ENCODE measurements at regions not wholly inside any gene's neighbourhood (a gene's known extent, or its start where the extent isn't known, plus 50 kb on each side); places are given as distances from the start of the nearest gene placed in this dataset.

GRCh38 chr9:126221480-126221879, 105.1 kb upstream of the MVB12B start:
- Histone ChIP-seq H3K36me3 (ENCODE audit: control insufficient read depth, insufficient read depth, low read length) (no peaks in the 10 kb centered on the region), H3K9ac (ENCODE audit: low read depth, low read length) (no peak overlapping the region), H3K4me3 (ENCODE audit: low read depth, low read length) (no peak overlapping the region), H3K9me3 (ENCODE audit: control insufficient read depth, insufficient read depth, low read length) (no peaks in the 10 kb centered on the region), H3K4me1 (ENCODE audit: control insufficient read depth, insufficient read depth, low read length) (peaks cover 6% of the 10 kb centered on the region), H3K27me3 (ENCODE audit: control insufficient read depth, insufficient read depth, low read length) (no peaks in the 10 kb centered on the region)

DNA sequence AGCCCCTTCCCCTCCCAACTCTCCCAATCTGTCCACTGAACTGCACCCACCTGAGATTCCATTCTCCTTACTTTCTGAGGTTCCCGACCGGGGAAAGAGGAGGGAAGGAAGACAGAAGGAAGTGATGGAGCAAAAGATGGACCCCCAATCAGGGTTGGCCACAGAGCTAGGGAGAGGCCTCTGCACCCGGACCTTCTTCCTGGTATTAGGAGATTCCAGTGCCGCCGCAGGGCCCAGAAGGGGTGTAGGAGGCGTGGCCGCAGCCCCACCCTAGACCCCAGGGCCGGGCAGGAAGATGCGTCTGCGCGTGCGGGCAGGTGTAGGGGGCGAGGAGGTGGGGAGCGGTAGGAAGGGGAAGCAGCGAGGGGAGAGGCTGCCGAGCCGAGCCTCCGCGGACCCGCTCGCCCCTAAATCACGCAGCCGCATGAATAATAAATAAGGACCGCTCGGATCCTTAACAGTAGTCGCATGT, 104.2 kb upstream of the MVB12B start:
- Histone ChIP-seq H3K9ac (ENCODE audit: low read depth, low read length) (no peak overlapping the region), H3K4me3 (ENCODE audit: low read depth, low read length) (peak overlapping the region; percentile 13), H3K27me3 (ENCODE audit: control insufficient read depth, insufficient read depth, low read length) (no peaks in the 10 kb centered on the region), H3K36me3 (ENCODE audit: control insufficient read depth, insufficient read depth, low read length) (no peaks in the 10 kb centered on the region), H3K9me3 (ENCODE audit: control insufficient read depth, insufficient read depth, low read length) (no peaks in the 10 kb centered on the region), H3K4me1 (ENCODE audit: control insufficient read depth, insufficient read depth, low read length) (peaks cover 2% of the 10 kb centered on the region)

DNA sequence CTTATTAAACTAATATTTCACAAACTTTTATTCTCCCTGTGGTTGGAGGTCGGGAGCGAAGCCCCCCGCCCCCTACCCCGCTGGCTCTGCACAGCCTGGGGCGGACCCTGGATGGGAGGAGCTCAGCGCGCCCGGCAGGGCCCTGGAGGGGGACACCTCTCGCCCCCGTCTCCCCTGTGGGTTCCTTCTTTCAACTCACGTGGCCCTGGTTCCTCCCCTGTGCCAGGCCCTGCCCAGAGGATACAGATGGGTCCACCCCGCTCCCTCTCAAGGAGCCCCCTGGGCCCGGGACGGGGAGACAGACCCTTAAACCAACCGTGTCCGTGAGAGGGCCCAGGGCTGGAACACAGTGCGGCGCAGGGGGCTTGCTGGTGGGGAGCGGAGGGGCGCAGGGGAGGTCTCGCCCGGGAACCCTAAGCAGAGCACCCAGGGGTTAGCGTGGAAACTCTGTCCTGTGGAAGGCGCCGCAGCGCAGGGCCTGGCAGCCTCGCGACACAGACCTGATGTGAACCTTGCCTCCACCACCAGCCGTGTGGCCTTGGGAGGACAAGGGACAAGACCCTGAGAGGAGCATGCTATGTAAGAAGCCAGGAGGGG, 103.7 kb upstream of the MVB12B start:
- no peaks in the 10 kb centered on the region for H3K36me3 ChIP-seq (ENCODE audit: control insufficient read depth, insufficient read depth, low read length)
- peak overlapping the region; percentile 13 for H3K4me3 ChIP-seq (ENCODE audit: low read depth, low read length)
- H3K4me1 ChIP-seq (ENCODE audit: control insufficient read depth, insufficient read depth, low read length) = no peaks in the 10 kb centered on the region
- no peak overlapping the region for H3K9ac ChIP-seq (ENCODE audit: low read depth, low read length)
- H3K9me3 ChIP-seq (ENCODE audit: control insufficient read depth, insufficient read depth, low read length) = no peaks in the 10 kb centered on the region
- H3K27me3 ChIP-seq (ENCODE audit: control insufficient read depth, insufficient read depth, low read length) = no peaks in the 10 kb centered on the region

GRCh38 chr9:126223798-126224531, 102.7 kb upstream of the MVB12B start:
- no peak overlapping the region for H3K4me3 ChIP-seq (ENCODE audit: low read depth, low read length)

DNA sequence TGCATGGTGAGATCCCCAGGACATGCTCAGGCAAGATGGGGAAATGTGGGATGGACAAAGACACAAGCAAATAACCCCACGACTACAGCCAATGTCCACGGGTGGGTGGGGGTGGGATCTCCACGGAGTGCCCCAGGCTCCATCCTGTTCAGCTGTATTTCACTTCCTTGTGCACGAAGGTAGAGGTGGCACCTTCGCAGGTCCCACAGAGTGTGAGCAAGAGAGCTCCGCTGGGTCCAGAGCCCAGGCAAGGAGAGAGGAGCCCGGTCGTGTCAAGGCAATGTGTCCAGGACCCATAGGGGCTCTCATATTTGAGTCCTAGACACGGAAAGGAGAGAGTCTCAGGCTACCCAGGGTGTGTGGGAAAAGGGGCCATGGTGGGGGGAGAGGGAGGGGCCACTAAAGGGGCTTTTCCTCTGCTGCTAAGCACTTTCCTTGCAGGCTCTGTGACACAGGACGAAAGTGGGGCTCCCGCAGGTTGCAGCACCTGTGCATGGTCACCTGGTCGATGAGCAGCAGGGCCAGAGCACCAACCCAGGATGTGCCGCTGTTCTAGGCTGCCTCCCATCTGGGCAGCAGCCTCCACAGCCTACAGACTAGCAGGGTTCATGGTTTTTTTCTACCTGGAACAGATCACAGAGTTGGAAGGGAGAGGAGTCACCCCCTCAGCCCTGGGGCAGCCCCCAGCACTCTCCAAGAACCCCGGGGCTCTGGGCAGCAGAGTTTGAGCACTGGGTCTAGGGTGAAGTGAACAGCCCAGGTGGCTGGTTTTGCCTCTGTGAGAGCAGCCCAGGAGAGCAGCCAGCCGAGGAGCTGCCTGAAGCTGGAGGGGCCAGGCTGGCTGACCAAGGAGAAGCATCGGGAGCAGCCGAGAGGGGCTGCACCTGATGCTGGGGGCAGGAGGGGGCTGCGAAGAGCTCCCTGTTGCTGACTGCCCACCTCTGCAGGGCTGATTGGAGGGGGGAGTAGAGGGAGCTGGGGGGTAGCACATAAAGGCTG, 100.7 kb upstream of the MVB12B start:
- Histone ChIP-seq H3K9me3 (ENCODE audit: control insufficient read depth, insufficient read depth, low read length) (no peaks in the 10 kb centered on the region), H3K4me1 (ENCODE audit: control insufficient read depth, insufficient read depth, low read length) (no peaks in the 10 kb centered on the region), H3K9ac (ENCODE audit: low read depth, low read length) (no peak overlapping the region), H3K4me3 (ENCODE audit: low read depth, low read length) (no peak overlapping the region), H3K36me3 (ENCODE audit: control insufficient read depth, insufficient read depth, low read length) (no peaks in the 10 kb centered on the region), H3K27me3 (ENCODE audit: control insufficient read depth, insufficient read depth, low read length) (peaks cover 3% of the 10 kb centered on the region)

More at GRCh38 chr9:126223798-126224531, 102.7 kb upstream of the MVB12B start:
- no peaks in the 10 kb centered on the region for H3K9me3 ChIP-seq (ENCODE audit: control insufficient read depth, insufficient read depth, low read length)
- no peak overlapping the region for H3K9ac ChIP-seq (ENCODE audit: low read depth, low read length)
- no peaks in the 10 kb centered on the region for H3K4me1 ChIP-seq (ENCODE audit: control insufficient read depth, insufficient read depth, low read length)
- H3K36me3 ChIP-seq (ENCODE audit: control insufficient read depth, insufficient read depth, low read length) = no peaks in the 10 kb centered on the region
- H3K27me3 ChIP-seq (ENCODE audit: control insufficient read depth, insufficient read depth, low read length) = peaks cover 3% of the 10 kb centered on the region

DNA sequence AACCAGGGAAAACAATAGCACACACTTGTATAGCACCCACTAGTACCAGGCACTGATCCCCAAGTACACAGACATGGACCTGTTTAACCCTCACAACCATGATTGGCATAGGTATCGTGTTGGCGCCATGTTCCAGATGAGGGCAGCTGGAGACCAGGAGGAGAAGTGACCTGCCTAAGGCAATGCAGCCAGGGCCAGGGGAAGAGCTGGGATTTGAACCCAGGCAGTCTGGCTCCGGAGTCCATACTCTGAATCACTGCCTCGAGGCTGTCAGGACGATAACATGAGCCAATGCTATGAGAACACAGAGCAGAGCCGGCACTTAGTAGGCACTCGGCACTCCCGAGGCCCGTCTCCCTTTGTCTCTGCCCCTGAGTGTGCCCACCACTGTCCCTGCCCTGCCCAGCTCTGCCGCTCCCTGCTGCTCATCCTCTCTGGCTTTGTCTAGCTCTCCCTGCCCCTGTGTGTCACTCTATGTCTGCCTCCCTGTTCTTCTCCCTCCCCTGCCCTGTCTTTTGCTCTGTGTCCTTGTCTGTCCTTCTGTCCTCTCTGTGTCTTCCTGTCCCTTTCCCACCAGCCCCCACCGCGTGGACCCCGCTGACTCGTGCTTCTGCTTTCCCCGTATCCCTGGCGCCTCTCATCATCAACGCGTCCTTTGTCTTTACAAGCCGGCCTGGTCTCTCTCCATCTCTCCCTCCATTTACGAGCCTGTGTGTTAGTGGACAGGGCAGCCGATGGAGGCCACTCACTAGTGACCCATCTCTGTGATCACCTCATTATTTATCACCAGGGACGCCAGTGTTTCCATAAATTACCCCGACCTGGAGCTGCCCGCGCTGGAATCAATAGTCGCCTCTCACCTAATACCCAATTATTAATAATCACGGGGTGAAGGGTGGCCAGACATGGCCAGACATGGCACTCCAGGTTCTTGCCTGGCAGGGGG, 99.4 kb upstream of the MVB12B start:
- Histone ChIP-seq H3K36me3 (ENCODE audit: control insufficient read depth, insufficient read depth, low read length) (no peaks in the 10 kb centered on the region), H3K27me3 (ENCODE audit: control insufficient read depth, insufficient read depth, low read length) (peaks cover 3% of the 10 kb centered on the region), H3K9ac (ENCODE audit: low read depth, low read length) (no peak overlapping the region), H3K9me3 (ENCODE audit: control insufficient read depth, insufficient read depth, low read length) (no peaks in the 10 kb centered on the region), H3K4me3 (ENCODE audit: low read depth, low read length) (no peak overlapping the region), H3K4me1 (ENCODE audit: control insufficient read depth, insufficient read depth, low read length) (no peaks in the 10 kb centered on the region)

- H3K4me3 ChIP-seq (ENCODE audit: low read depth, low read length) = no peak overlapping the region
- H3K9ac ChIP-seq (ENCODE audit: low read depth, low read length) = no peak overlapping the region
- no peaks in the 10 kb centered on the region for H3K9me3 ChIP-seq (ENCODE audit: control insufficient read depth, insufficient read depth, low read length)
- H3K27me3 ChIP-seq (ENCODE audit: control insufficient read depth, insufficient read depth, low read length) = peaks cover 3% of the 10 kb centered on the region
- H3K4me1 ChIP-seq (ENCODE audit: control insufficient read depth, insufficient read depth, low read length) = no peaks in the 10 kb centered on the region
- H3K36me3 ChIP-seq (ENCODE audit: control insufficient read depth, insufficient read depth, low read length) = no peaks in the 10 kb centered on the region
Measured at GRCh38 chr9:126228111-126228780, 98.4 kb upstream of the MVB12B start.

DNA sequence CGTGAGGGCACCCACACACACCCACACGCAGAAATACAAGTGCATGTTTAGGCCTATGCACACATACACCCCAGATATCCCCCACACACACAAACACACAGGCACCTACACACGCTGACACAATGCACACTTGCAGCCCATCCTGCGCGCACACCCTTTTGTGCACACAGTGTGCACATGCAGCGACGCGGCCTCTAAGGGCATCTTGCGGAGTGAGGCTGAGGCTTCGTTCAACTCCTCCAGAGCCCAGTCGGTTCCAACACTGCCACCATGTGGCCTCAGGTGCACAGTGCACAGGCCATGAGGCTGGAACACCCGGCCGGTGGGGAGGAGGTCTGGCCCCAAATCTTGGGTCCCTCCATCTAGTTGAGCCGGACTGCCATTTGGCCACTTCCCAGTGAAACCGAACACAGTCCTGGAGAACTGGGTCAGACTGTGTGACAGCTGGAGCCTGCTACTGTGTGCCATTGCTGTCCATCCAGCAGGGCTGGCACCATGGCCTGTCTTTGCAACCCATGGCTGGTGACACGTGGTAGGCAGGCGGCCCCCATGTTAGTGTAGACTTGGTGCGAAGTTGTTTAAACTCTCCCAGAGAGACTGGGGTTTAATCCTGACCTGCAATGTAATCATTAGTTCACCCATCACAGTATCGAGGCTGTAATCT, 97.7 kb upstream of the MVB12B start:
- Histone ChIP-seq H3K27me3 (ENCODE audit: control insufficient read depth, insufficient read depth, low read length) (peaks cover 3% of the 10 kb centered on the region), H3K4me1 (ENCODE audit: control insufficient read depth, insufficient read depth, low read length) (no peaks in the 10 kb centered on the region), H3K4me3 (ENCODE audit: low read depth, low read length) (no peak overlapping the region)

DNA sequence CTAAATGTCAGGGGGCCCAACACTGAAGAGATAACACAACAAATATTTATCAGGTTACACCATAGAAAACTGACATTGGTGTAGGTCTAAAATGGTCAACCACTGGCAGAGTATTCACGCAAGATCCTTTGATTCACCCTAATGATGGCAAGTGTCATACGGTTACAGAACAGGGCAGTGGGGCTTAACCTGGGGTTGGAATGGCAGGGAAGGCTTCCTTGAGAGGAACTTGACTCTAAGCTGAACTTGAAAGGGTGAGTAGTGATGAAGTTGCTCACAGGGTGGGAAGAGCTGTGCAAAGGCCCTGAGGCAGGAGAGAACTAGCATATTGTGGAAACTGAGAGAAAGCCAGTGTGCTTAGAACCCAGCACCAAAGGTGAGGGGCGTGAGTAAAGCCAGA, 97.1 kb upstream of the MVB12B start:
- H3K36me3 ChIP-seq (ENCODE audit: control insufficient read depth, insufficient read depth, low read length) = no peaks in the 10 kb centered on the region
- no peaks in the 10 kb centered on the region for H3K4me1 ChIP-seq (ENCODE audit: control insufficient read depth, insufficient read depth, low read length)
- H3K9me3 ChIP-seq (ENCODE audit: control insufficient read depth, insufficient read depth, low read length) = no peaks in the 10 kb centered on the region
- H3K9ac ChIP-seq (ENCODE audit: low read depth, low read length) = no peak overlapping the region
- no peak overlapping the region for H3K4me3 ChIP-seq (ENCODE audit: low read depth, low read length)
- peaks cover 3% of the 10 kb centered on the region for H3K27me3 ChIP-seq (ENCODE audit: control insufficient read depth, insufficient read depth, low read length)

More for the DNA sequence above, 97.7 kb upstream of the MVB12B start:
- Histone ChIP-seq H3K36me3 (ENCODE audit: control insufficient read depth, insufficient read depth, low read length) (no peaks in the 10 kb centered on the region), H3K9me3 (ENCODE audit: control insufficient read depth, insufficient read depth, low read length) (no peaks in the 10 kb centered on the region), H3K9ac (ENCODE audit: low read depth, low read length) (no peak overlapping the region)

DNA sequence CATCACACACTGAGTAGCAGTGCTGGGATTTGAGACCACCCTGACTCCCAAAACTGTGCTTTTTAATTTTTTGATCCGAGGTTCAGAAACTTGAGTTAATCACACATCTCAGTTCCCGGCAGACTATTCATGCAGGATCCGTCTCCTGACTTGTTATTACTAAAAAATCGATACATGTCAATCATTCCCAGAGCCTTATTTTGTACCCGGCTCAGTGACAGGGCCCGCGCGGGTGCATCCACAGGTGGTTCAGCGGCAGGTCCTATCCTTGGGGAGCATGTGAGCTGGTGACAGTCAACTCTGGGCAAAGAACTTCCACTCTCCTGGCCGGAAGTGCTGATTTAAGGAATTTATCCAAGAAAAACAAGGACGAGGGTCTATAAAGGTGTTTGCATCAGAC, 95.9 kb upstream of the MVB12B start:
- Histone ChIP-seq H3K9ac (ENCODE audit: low read depth, low read length) (no peak overlapping the region), H3K9me3 (ENCODE audit: control insufficient read depth, insufficient read depth, low read length) (no peaks in the 10 kb centered on the region), H3K27me3 (ENCODE audit: control insufficient read depth, insufficient read depth, low read length) (peaks cover 3% of the 10 kb centered on the region), H3K36me3 (ENCODE audit: control insufficient read depth, insufficient read depth, low read length) (no peaks in the 10 kb centered on the region), H3K4me1 (ENCODE audit: control insufficient read depth, insufficient read depth, low read length) (no peaks in the 10 kb centered on the region), H3K4me3 (ENCODE audit: low read depth, low read length) (no peak overlapping the region)
